Embryonic facial prominence (tissue), 1 donor: ENCODE measurements at regions not wholly inside any gene's neighbourhood (a gene's known extent, or its start where the extent isn't known, plus 50 kb on each side); places are given as distances from the start of the nearest gene placed in this dataset.

Source experiments
- DNase-seq: peaks from one replicate; pipeline ENCODE4 v3.0.0-alpha.2; 2016; ENCODE audit errors: extremely low spot score

GRCh38 chr2:189369566-189369965 lies 71.7 kb upstream of the WDR75 start:
- DNase-seq = no peak

- DNase-seq = no peak
Observed at GRCh38 chr2:189370719-189371118, 70.6 kb upstream of the WDR75 start.

GRCh38 chr2:189372688-189373257 lies 68.5 kb upstream of the WDR75 start:
- DNase-seq = peak; percentile 28

GRCh38 chr2:189374481-189374880 lies 66.8 kb upstream of the WDR75 start:
- DNase-seq = no peak

GRCh38 chr2:189375842-189376241 lies 65.4 kb upstream of the WDR75 start:
- DNase-seq = no peak

GRCh38 chr2:189379287-189379630 lies 62.0 kb upstream of the WDR75 start:
- DNase-seq = no peak

GRCh38 chr2:189379731-189380261 lies 61.5 kb upstream of the WDR75 start:
- DNase-seq = no peak

GRCh38 chr2:189382668-189383067 lies 58.6 kb upstream of the WDR75 start:
- no peak for DNase-seq

GRCh38 chr2:189386741-189387140 lies 54.5 kb upstream of the WDR75 start:
- no peak for DNase-seq

GRCh38 chr2:189391201-189391600 lies 50.1 kb upstream of the WDR75 start:
- no peak for DNase-seq
